ENCODE measurements at regions not wholly inside any gene's neighbourhood (a gene's known extent, or its start where the extent isn't known, plus 50 kb on each side); places are given as distances from the start of the nearest gene placed in this dataset.

GRCh38 chr9:82651474-82651873, 411.5 kb downstream of the RASEF start:
- no peak overlapping the region for H3K4me3 ChIP-seq (ENCODE audit: low read length)
- TF ChIP-seq, protein P1, sequence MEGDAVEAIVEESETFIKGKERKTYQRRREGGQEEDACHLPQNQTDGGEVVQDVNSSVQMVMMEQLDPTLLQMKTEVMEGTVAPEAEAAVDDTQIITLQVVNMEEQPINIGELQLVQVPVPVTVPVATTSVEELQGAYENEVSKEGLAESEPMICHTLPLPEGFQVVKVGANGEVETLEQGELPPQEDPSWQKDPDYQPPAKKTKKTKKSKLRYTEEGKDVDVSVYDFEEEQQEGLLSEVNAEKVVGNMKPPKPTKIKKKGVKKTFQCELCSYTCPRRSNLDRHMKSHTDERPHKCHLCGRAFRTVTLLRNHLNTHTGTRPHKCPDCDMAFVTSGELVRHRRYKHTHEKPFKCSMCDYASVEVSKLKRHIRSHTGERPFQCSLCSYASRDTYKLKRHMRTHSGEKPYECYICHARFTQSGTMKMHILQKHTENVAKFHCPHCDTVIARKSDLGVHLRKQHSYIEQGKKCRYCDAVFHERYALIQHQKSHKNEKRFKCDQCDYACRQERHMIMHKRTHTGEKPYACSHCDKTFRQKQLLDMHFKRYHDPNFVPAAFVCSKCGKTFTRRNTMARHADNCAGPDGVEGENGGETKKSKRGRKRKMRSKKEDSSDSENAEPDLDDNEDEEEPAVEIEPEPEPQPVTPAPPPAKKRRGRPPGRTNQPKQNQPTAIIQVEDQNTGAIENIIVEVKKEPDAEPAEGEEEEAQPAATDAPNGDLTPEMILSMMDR (conservative IDR thresholded peaks at IDR 0.05; ENCODE audit: low read depth, low read length): no peak
- DNase-seq (ENCODE audit: low read depth): no peak

GRCh38 chr9:82665324-82665723, 397.6 kb downstream of the RASEF start:
- no peak overlapping the region for H3K4me3 ChIP-seq (ENCODE audit: low read length)
- TF ChIP-seq, protein P1 (conservative IDR thresholded peaks at IDR 0.05; ENCODE audit: low read depth, low read length): no peak

GRCh38 chr9:82668689-82669199, 394.2 kb downstream of the RASEF start:
- no peak for DNase-seq (ENCODE audit: low read depth)
- TF ChIP-seq, protein P1 (conservative IDR thresholded peaks at IDR 0.05; ENCODE audit: low read depth, low read length): no peak
- H3K4me3 ChIP-seq (ENCODE audit: low read length): no peak overlapping the region

More at GRCh38 chr9:82665324-82665723, 397.6 kb downstream of the RASEF start:
- no peak for DNase-seq (ENCODE audit: low read depth)

- no peak for DNase-seq (ENCODE audit: low read depth)
- no peak overlapping the region for H3K4me3 ChIP-seq (ENCODE audit: low read length)
- TF ChIP-seq, protein P1 (conservative IDR thresholded peaks at IDR 0.05; ENCODE audit: low read depth, low read length): no peak
Measured at GRCh38 chr9:82670000-82670399, 392.9 kb downstream of the RASEF start.

DNA sequence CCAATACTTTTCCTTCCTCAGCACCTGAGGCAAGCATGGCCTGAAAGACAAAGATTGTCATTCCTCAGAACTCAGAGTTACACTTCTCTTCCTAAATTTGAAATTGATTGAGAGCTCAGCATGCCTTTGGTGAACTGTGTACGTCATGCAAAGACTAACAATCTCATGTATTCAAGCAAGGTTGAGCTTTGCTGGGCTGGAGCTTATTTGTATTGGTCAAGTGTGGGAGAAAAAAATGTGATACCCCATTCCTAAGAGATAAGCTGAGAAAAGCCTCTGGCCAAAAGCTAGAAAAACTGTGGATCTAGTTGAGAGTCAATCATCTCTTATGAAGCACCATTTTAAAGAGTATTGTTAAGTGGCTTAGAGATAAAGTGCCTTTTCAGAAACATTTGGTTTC, 392.2 kb downstream of the RASEF start:
- TF ChIP-seq, protein P1 (conservative IDR thresholded peaks at IDR 0.05; ENCODE audit: low read depth, low read length): no peak
- H3K4me3 ChIP-seq (ENCODE audit: low read length): no peak overlapping the region
- no peak for DNase-seq (ENCODE audit: low read depth)

DNA sequence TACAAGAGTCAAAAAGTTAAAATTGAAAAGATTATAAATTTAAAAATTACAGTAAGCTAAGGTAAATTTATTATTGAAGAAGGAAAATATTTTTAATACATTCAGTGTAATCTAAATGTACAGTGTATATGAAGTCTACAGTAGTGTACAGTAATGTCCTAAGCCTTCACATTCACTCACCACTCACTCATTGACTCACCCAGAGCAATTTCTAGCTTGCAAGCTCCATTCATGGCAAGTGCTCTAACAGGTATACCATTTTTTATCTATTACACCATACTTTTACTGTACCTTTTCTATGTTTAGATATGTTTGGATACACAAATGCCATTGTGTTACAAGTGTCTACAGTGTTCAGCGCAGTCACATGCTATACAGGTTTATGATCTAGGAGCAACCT, 389.7 kb downstream of the RASEF start:
- no peak for DNase-seq (ENCODE audit: low read depth)
- no peak overlapping the region for H3K4me3 ChIP-seq (ENCODE audit: low read length)
- TF ChIP-seq, protein P1 (conservative IDR thresholded peaks at IDR 0.05; ENCODE audit: low read depth, low read length): no peak

DNA sequence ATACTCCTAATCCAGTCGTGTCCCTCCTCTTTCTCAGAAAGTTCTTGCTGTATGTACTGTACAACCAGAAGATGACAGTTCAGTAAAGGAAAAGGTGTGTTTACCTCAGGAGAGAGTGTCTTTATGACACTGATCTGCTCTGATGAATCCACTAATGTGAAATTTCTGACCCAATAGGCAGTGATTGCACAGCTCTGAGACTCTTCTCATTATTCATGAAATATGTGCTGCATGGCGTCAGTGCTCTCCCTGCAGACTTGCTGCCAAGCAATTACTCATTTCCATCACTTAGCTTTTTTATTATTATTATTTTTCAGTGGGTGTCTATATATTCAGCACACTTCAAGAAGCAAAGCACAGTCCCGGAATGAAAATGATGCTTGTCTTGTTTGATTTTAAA, 389.0 kb downstream of the RASEF start:
- TF ChIP-seq, protein P1 (conservative IDR thresholded peaks at IDR 0.05; ENCODE audit: low read depth, low read length): no peak
- no peak overlapping the region for H3K4me3 ChIP-seq (ENCODE audit: low read length)
- DNase-seq (ENCODE audit: low read depth): no peak
